Mesothelial cell of epicardium (in vitro differentiated cells): ENCODE measurements at regions not wholly inside any gene's neighbourhood (a gene's known extent, or its start where the extent isn't known, plus 50 kb on each side); places are given as distances from the start of the nearest gene placed in this dataset.

Experiments
- DNase-seq, 2 experiments: peaks; one replicate each; pipeline ENCODE4 v3.0.0; 2021; ENCODE audit warnings: low spot score in 2 of 2; ENCODE audit not compliant: unreplicated experiment in 2 of 2
- H3K27ac Mint-ChIP-seq: 2 replicates; pipeline ENCODE4 v1.8.0; 2021; ENCODE audit warnings: mixed read lengths
- H3K27me3 Mint-ChIP-seq: 2 replicates; pipeline ENCODE4 v1.8.0; 2021; ENCODE audit warnings: low read depth, mixed read lengths
- H3K36me3 Mint-ChIP-seq: 2 replicates; pipeline ENCODE4 v1.8.0; 2021; ENCODE audit warnings: mixed read lengths
- H3K4me1 Mint-ChIP-seq: 2 replicates; pipeline ENCODE4 v1.8.0; 2021; ENCODE audit warnings: mixed read lengths
- H3K4me3 Mint-ChIP-seq: 2 replicates; pipeline ENCODE4 v1.8.0; 2021; ENCODE audit warnings: mild to moderate bottlenecking, moderate library complexity, mixed read lengths
- H3K9me3 Mint-ChIP-seq: 2 replicates; pipeline ENCODE4 v1.8.0; 2021; ENCODE audit warnings: mixed read lengths
- TF ChIP-seq, protein P1 (sequence below): fragments of 200-600 bp; sonication (generic); IDR thresholded peaks from one replicate; pipeline ENCODE4 v1.5.0; 2021; ENCODE audit warnings: antibody characterized with exemption; ENCODE audit not compliant: unreplicated experiment

DNA sequence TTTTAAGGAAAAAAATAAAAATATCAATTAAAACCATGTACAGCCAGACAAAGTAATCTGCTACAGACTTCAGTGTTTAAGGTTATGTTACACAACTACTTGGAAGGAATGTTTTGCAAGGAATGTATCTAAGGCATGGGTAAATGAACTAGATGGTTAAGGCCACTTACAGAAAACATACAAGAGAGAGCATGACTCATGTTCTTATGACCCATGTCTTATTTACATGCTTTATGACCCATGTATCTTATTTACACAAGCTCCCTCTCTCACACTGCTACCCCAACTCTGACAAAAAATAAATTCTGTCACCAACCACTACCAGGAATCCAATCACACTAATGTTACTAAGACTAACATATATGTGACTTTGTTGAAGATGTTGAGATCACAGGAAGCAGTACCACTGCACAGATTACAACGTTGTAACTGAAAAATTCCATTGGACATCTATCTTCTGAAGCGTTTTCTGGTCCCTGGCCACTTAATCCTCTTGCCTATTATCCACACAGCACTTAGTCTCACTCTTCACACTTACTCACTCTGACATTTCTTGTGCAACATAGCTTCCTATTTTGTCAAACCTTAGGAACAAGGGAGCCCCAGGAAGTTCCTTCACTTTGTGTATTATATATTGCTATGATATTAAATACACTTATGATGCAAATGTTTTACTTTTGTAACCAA is 1630.1 kb upstream of the C9orf72 start:
- TF ChIP-seq, protein P1, sequence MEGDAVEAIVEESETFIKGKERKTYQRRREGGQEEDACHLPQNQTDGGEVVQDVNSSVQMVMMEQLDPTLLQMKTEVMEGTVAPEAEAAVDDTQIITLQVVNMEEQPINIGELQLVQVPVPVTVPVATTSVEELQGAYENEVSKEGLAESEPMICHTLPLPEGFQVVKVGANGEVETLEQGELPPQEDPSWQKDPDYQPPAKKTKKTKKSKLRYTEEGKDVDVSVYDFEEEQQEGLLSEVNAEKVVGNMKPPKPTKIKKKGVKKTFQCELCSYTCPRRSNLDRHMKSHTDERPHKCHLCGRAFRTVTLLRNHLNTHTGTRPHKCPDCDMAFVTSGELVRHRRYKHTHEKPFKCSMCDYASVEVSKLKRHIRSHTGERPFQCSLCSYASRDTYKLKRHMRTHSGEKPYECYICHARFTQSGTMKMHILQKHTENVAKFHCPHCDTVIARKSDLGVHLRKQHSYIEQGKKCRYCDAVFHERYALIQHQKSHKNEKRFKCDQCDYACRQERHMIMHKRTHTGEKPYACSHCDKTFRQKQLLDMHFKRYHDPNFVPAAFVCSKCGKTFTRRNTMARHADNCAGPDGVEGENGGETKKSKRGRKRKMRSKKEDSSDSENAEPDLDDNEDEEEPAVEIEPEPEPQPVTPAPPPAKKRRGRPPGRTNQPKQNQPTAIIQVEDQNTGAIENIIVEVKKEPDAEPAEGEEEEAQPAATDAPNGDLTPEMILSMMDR, result no peak
- Mint-ChIP-seq H3K4me1 (peaks cover 8% of the 10 kb centered on the region), H3K9me3 (no peaks in the 10 kb centered on the region), H3K4me3 (no peak overlapping the region), H3K27ac (no peak overlapping the region), H3K27me3 (no peaks in the 10 kb centered on the region), H3K36me3 (no peaks in the 10 kb centered on the region)
- no peak for DNase-seq

DNA sequence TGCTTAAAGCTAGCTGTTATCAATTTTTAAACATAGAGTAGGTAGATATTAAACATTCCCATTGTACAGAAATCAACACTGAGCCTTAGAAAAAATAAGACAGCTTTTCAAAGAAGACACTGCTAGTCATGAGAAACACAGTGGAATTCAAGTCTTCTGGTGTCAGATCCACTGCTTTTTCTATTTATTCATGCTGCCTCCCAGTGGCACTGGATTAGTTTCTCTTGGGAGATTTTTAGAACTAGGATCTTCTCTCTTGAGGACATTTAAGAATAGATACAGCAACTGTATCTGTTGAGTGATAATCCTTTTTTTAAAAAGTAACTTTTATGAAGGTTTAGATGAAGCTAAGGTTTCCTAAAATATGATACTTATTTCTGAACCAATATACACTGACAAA is 1635.4 kb upstream of the C9orf72 start:
- H3K27me3 Mint-ChIP-seq, result peaks cover 36% of the 10 kb centered on the region
- H3K36me3 Mint-ChIP-seq, result no peaks in the 10 kb centered on the region
- DNase-seq, result no peak
- H3K27ac Mint-ChIP-seq, result no peak overlapping the region
- peaks cover 20% of the 10 kb centered on the region for H3K4me1 Mint-ChIP-seq
- no peaks in the 10 kb centered on the region for H3K9me3 Mint-ChIP-seq
- TF ChIP-seq, protein P1, result no peak
- H3K4me3 Mint-ChIP-seq, result no peak overlapping the region

DNA sequence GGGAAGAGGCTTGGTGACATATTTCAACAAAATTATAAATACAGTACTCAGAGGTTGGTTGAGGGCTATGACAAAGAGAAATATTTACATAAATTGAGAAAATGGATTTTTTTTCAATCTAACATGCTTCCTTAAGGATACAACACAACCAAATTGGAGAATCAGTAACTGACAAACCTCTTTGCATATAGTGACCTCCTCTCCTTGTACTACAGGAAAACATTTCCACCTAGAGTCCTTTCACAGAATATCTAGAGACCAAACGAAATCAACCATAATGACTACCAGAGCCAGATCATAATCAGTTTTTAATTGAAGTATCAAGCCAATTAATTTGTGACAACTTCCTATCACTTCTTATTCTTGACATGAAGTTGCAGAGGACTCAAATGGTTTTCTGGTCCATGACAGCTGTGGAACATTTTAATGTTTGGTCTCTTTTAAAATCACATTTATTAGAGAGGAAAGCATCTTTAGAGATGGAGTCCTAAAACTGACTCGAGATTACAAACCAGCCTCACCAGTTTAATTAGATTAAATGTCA is 1636.5 kb upstream of the C9orf72 start:
- peaks cover 48% of the 10 kb centered on the region for H3K27me3 Mint-ChIP-seq
- no peaks in the 10 kb centered on the region for H3K36me3 Mint-ChIP-seq
- no peaks in the 10 kb centered on the region for H3K9me3 Mint-ChIP-seq
- H3K4me1 Mint-ChIP-seq, result peaks cover 31% of the 10 kb centered on the region
- no peak overlapping the region for H3K27ac Mint-ChIP-seq
- TF ChIP-seq, protein P1, result no peak
- H3K4me3 Mint-ChIP-seq, result no peak overlapping the region
- DNase-seq, result no peak

DNA sequence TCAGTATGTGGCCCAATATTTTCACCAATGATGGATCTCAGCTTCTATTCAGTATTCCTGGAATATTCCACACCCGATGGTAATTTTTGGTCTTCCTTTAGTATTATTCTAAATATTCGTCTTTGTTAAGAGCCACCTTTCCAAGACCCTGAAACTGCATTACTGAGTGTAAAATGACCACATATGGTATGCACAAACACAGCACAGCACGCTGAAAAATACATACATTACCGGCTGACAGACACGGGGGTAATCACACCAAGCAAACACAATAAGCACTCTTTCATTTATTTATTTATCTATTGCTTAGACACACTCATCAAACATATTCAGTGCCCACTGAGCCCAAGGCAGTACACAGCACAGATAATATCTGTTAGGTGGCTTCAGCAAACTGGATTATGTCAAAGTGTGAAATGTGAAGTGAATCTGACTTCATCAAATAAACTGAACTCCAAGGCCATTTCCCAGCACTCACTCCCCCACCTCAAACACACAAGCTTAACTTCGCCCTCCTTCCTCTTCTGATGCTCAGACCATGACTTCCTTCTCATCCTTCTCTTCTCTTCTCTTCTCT is 1637.8 kb upstream of the C9orf72 start:
- TF ChIP-seq, protein P1, result no peak
- Mint-ChIP-seq H3K27ac (peak overlapping the region; percentile 27), H3K36me3 (no peaks in the 10 kb centered on the region), H3K27me3 (peaks cover 60% of the 10 kb centered on the region), H3K4me3 (peak overlapping the region; percentile 74), H3K9me3 (no peaks in the 10 kb centered on the region), H3K4me1 (peaks cover 37% of the 10 kb centered on the region)
- no peak for DNase-seq

DNA sequence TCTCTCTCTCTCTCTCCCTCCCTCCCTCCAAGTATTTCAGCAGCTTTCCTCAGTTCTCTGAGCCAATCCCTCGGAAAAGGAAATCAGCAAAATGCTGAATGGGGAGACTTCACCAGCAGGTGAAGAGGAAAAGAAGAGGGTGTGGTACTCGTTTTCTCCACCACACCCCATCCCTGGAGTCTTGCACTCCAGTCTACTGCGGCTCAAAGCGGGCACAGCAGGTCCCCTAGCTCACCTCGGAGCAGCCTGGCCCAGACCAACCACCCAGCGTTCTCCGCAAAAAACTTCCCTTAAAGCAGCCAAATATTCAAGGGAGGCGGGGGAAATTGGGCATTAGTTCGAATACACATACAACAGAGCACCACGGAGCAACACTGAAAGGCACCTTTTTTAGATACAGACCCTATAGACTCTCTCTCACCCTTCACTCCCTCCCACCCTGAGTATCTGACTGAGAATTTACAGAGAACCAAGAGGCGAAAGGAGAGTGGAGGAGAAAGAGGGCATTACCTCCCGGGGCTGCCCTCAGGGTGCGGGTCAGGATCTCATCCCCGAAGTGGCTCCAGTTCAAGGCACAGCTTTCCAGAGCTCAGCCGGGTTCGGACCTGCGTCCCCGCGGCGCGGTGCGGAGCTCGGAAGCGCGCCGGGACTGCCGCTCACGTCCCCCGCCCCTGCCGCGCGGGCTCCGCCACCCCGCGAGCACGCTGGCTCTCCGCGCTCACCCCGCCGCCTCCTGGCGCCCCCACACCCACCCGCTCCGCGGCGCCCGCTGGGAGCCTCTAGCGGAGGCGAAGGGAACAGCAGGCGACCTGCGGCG is 1638.5 kb upstream of the C9orf72 start:
- no peaks in the 10 kb centered on the region for H3K36me3 Mint-ChIP-seq
- TF ChIP-seq, protein P1, result peak; percentile 82
- H3K27ac Mint-ChIP-seq, result peak overlapping the region; percentile 27
- peaks cover 67% of the 10 kb centered on the region for H3K27me3 Mint-ChIP-seq
- peak overlapping the region; percentile 74 for H3K4me3 Mint-ChIP-seq
- peaks cover 37% of the 10 kb centered on the region for H3K4me1 Mint-ChIP-seq
- H3K9me3 Mint-ChIP-seq, result no peaks in the 10 kb centered on the region
- DNase-seq, result peak; percentile 57 to 86
